ENCODE measurements at regions not wholly inside any gene's neighbourhood (a gene's known extent, or its start where the extent isn't known, plus 50 kb on each side); places are given as distances from the start of the nearest gene placed in this dataset.

GRCh38 chr11:23398052-23398451 is 537.8 kb upstream of the CCDC179 start:
- no peak for TF ChIP-seq CTCF (IDR thresholded peaks at IDR 0.05; ENCODE audit: insufficient read depth, low read depth, low read length, missing control alignments)
- no peak overlapping the region for H3K4me3 ChIP-seq (ENCODE audit: low read length)
- no peak for DNase-seq (ENCODE audit: low read depth)

DNA sequence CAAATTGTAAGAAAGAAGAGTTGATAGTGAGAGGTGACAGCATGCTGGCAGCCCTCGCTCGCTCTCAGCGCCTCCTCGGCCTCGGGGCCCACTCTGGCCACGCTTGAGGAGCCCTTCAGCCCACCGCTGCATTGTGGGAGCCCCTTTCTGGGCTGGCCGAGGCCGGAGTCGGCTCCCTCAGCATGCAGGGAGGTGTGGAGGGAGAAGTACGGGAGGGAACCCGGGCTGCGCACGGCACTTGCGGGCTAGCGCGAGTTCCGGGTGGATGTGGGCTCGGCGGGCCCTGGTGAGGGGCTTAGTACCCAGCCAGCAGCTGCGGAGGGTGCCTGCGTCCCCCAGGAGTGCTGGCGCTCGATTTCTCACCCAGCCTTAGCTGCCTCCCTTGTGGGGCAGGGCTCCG is 539.7 kb upstream of the CCDC179 start:
- no peak for TF ChIP-seq CTCF (IDR thresholded peaks at IDR 0.05; ENCODE audit: insufficient read depth, low read depth, low read length, missing control alignments)
- DNase-seq (ENCODE audit: low read depth), result no peak
- no peak overlapping the region for H3K4me3 ChIP-seq (ENCODE audit: low read length)

- no peak for TF ChIP-seq CTCF (IDR thresholded peaks at IDR 0.05; ENCODE audit: insufficient read depth, low read depth, low read length, missing control alignments)
- DNase-seq (ENCODE audit: low read depth), result no peak
- H3K4me3 ChIP-seq (ENCODE audit: low read length), result no peak overlapping the region
Measured at GRCh38 chr11:23403210-23404185, 543.2 kb upstream of the CCDC179 start.

DNA sequence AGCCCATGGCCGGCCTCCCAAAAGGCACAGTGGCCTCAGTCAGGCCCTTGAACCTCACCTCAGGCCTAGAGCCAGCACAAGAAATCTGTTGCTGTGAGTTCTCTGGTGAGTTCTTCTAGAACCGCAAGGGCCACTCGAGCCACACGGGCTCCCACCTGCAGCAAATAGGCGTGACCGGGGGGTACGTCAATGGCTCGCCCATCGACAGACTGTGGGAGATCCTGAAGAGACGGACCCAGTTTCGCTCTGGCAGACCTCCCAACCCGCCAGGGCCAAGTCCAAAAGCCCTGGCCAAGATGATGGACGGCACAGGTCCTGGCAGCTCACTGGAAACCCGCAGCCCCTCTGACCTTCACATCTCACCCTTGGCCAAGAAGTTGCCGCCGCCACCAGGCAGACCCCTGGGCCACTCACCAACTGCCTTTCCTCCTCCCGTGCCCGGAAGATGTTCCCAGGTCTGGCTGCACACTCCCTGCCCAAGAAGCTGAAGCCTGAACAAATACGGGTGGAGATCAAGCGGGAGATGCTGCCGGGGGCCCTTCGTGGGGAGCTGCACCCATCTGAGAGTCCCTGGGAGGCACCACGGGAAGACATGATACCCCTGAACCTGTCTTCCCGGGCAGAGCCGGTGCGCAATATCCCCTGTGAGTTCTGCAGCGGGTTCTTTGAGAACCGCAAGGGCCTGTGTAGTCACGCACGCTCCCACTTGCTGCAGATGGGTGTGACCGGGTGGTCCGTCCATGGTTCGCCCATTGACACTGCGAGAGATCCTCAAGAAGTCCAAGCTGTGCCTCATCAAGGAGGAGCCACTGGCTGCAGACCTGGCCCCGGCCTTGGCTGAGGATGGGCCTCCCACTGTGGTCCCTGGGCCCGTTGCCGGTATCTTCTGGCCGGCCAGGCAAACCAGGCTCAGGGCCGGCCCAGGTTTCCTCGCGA is 544.2 kb upstream of the CCDC179 start:
- DNase-seq (ENCODE audit: low read depth), result no peak
- H3K4me3 ChIP-seq (ENCODE audit: low read length), result no peak overlapping the region
- no peak for TF ChIP-seq CTCF (IDR thresholded peaks at IDR 0.05; ENCODE audit: insufficient read depth, low read depth, low read length, missing control alignments)

GRCh38 chr11:23405350-23405937 is 545.2 kb upstream of the CCDC179 start:
- TF ChIP-seq CTCF (IDR thresholded peaks at IDR 0.05; ENCODE audit: insufficient read depth, low read depth, low read length, missing control alignments), result no peak
- H3K4me3 ChIP-seq (ENCODE audit: low read length), result no peak overlapping the region
- DNase-seq (ENCODE audit: low read depth), result no peak

- TF ChIP-seq CTCF (IDR thresholded peaks at IDR 0.05; ENCODE audit: insufficient read depth, low read depth, low read length, missing control alignments), result no peak
- no peak overlapping the region for H3K4me3 ChIP-seq (ENCODE audit: low read length)
- no peak for DNase-seq (ENCODE audit: low read depth)
Measured at GRCh38 chr11:23406131-23406819, 546.0 kb upstream of the CCDC179 start.
